SU-DHL-6 (cell line): ENCODE measurements at regions not wholly inside any gene's neighbourhood (a gene's known extent, or its start where the extent isn't known, plus 50 kb on each side); places are given as distances from the start of the nearest gene placed in this dataset.
"Not testable (repeated sequence)": the region's sequence is repeated elsewhere in the genome, so short reads cannot be mapped to it uniquely, and the experiment has no call there.

ENCODE experiments used
- H2AFZ ChIP-seq: fragments of 200-600 bp; sonication (generic); 2 replicates; pipeline ENCODE4 v1.6.1; 2014; ENCODE audit warnings: low read depth, mild to moderate bottlenecking, moderate library complexity, mixed read lengths, antibody characterized with exemption, low read length; ENCODE audit not compliant: severe bottlenecking
- H3F3A ChIP-seq: fragments of 200-600 bp; shearing (Covaris generic); 2 replicates; pipeline ENCODE4 v1.6.0; 2016; ENCODE audit warnings: antibody characterized with exemption, mild to moderate bottlenecking; ENCODE audit not compliant: insufficient read depth
- H3K27ac ChIP-seq: fragments of 200-600 bp; sonication (generic); 2 replicates; pipeline ENCODE4 v1.5.1; 2016; ENCODE audit warnings: low read depth, mild to moderate bottlenecking, low read length, moderate library complexity, mixed read lengths
- H3K27me3 ChIP-seq: fragments of 200-600 bp; sonication (generic), shearing (Covaris generic); 2 replicates; pipeline ENCODE4 v1.6.0; 2014; ENCODE audit warnings: mild to moderate bottlenecking, low read length
- H3K36me3 ChIP-seq: fragments of 200-600 bp; sonication (generic); 2 replicates; pipeline ENCODE4 v1.6.1; 2014; ENCODE audit warnings: mild to moderate bottlenecking, low read length, mixed read lengths
- H3K4me2 ChIP-seq: fragments of 300-600, 200-600 bp; shearing (Covaris generic), sonication (generic); 2 replicates; pipeline ENCODE4 v1.6.0; 2014; ENCODE audit warnings: low read length, low read depth, mild to moderate bottlenecking; ENCODE audit not compliant: poor library complexity, severe bottlenecking
- H3K4me3 ChIP-seq: fragments of 200-600 bp; sonication (generic); 2 replicates; pipeline ENCODE4 v1.5.1; 2014; ENCODE audit warnings: antibody characterized with exemption, low read length, mild to moderate bottlenecking, mixed read lengths; ENCODE audit not compliant: insufficient read depth, poor library complexity, severe bottlenecking
- H3K79me2 ChIP-seq: fragments of 200-600 bp; sonication (generic); 2 replicates; pipeline ENCODE4 v1.6.1; 2014; ENCODE audit warnings: mild to moderate bottlenecking, low read length, moderate library complexity; ENCODE audit not compliant: insufficient read depth
- H3K9ac ChIP-seq: fragments of 200-600 bp; sonication (generic); 2 replicates; pipeline ENCODE4 v1.7.0; 2014; ENCODE audit warnings: mild to moderate bottlenecking, low read length
- H3K9me2 ChIP-seq: fragments of 200-600 bp; sonication (generic); replicated peaks from 2 replicates; pipeline ENCODE4 v1.6.1; 2014; ENCODE audit warnings: low read length; ENCODE audit not compliant: insufficient read depth
- H3K9me3 ChIP-seq: fragments of 200-600 bp; sonication (generic); 2 replicates; pipeline ENCODE4 v1.6.1; 2014; ENCODE audit warnings: low read length, mixed read lengths; ENCODE audit not compliant: insufficient read depth
- H4K20me1 ChIP-seq: fragments of 200-600 bp; sonication (generic); 2 replicates; pipeline ENCODE4 v1.6.1; 2014; ENCODE audit warnings: low read depth, mild to moderate bottlenecking, antibody characterized with exemption, low read length, moderate library complexity, mixed read lengths
- EZH2phosphoT487 ChIP-seq: fragments of 200-600 bp; sonication (generic), shearing (Covaris generic); conservative IDR thresholded peaks from 2 replicates; pipeline ENCODE4 v1.6.1; 2018; ENCODE audit warnings: mild to moderate bottlenecking, antibody characterized with exemption, low read length, moderate library complexity, mixed read lengths
- TF ChIP-seq, protein P1 (sequence below): fragments of 200-600 bp; sonication (generic); IDR thresholded peaks from one replicate; pipeline ENCODE4 v1.5.1; 2017; ENCODE audit warnings: antibody characterized with exemption, mild to moderate bottlenecking, low read length, moderate library complexity; ENCODE audit not compliant: insufficient read depth, poor library complexity, severe bottlenecking

GRCh38 chr3:175940243-175940642, 1081.1 kb downstream of the NAALADL2 start:
- H3K27ac ChIP-seq = no peak overlapping the region

GRCh38 chr3:175937367-175937766, 1078.2 kb downstream of the NAALADL2 start:
- not testable (repeated sequence) for H3K27ac ChIP-seq, H3K9me3 ChIP-seq, H3K9ac ChIP-seq

More at GRCh38 chr3:175940243-175940642, 1081.1 kb downstream of the NAALADL2 start:
- no peak overlapping the region for H3K9ac ChIP-seq
- no peaks in the 10 kb centered on the region for H3K27me3 ChIP-seq
- H3K9me3 ChIP-seq = no peaks in the 10 kb centered on the region
- H3K9me2 ChIP-seq = no peaks in the 10 kb centered on the region
- H3F3A ChIP-seq = no peaks in the 10 kb centered on the region
- H2AFZ ChIP-seq = no peak overlapping the region
- H3K4me2 ChIP-seq = no peak overlapping the region
- H3K36me3 ChIP-seq = no peaks in the 10 kb centered on the region
- no peak for TF ChIP-seq EZH2phosphoT487
- TF ChIP-seq, protein P1, sequence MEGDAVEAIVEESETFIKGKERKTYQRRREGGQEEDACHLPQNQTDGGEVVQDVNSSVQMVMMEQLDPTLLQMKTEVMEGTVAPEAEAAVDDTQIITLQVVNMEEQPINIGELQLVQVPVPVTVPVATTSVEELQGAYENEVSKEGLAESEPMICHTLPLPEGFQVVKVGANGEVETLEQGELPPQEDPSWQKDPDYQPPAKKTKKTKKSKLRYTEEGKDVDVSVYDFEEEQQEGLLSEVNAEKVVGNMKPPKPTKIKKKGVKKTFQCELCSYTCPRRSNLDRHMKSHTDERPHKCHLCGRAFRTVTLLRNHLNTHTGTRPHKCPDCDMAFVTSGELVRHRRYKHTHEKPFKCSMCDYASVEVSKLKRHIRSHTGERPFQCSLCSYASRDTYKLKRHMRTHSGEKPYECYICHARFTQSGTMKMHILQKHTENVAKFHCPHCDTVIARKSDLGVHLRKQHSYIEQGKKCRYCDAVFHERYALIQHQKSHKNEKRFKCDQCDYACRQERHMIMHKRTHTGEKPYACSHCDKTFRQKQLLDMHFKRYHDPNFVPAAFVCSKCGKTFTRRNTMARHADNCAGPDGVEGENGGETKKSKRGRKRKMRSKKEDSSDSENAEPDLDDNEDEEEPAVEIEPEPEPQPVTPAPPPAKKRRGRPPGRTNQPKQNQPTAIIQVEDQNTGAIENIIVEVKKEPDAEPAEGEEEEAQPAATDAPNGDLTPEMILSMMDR = no peak
- H3K79me2 ChIP-seq = no peaks in the 10 kb centered on the region
- no peaks in the 10 kb centered on the region for H4K20me1 ChIP-seq
- H3K4me3 ChIP-seq = no peak overlapping the region

GRCh38 chr3:175932586-175932985, 1073.5 kb downstream of the NAALADL2 start:
- Histone ChIP-seq H2AFZ (no peak overlapping the region), H3K27ac (no peak overlapping the region), H3K9me2 (no peaks in the 10 kb centered on the region), H4K20me1 (no peaks in the 10 kb centered on the region), H3K9me3 (no peaks in the 10 kb centered on the region), H3K36me3 (no peaks in the 10 kb centered on the region), H3F3A (no peaks in the 10 kb centered on the region), H3K79me2 (no peaks in the 10 kb centered on the region), H3K4me3 (no peak overlapping the region), H3K27me3 (no peaks in the 10 kb centered on the region), H3K9ac (no peak overlapping the region), H3K4me2 (no peak overlapping the region)
- TF ChIP-seq, protein P1 = no peak
- no peak for TF ChIP-seq EZH2phosphoT487

More at GRCh38 chr3:175937367-175937766, 1078.2 kb downstream of the NAALADL2 start:
- not testable (repeated sequence) for H3F3A ChIP-seq, H3K9me2 ChIP-seq, H2AFZ ChIP-seq, H3K36me3 ChIP-seq, H3K27me3 ChIP-seq, H3K4me3 ChIP-seq, H3K4me2 ChIP-seq, H4K20me1 ChIP-seq, H3K79me2 ChIP-seq

GRCh38 chr3:175919133-175919532, 1060.0 kb downstream of the NAALADL2 start:
- no peaks in the 10 kb centered on the region for H3K79me2 ChIP-seq
- TF ChIP-seq, protein P1 = no peak
- no peak for TF ChIP-seq EZH2phosphoT487
- H3K9me3 ChIP-seq = no peaks in the 10 kb centered on the region
- H3K9me2 ChIP-seq = no peaks in the 10 kb centered on the region
- H4K20me1 ChIP-seq = no peaks in the 10 kb centered on the region
- no peak overlapping the region for H2AFZ ChIP-seq
- no peaks in the 10 kb centered on the region for H3K36me3 ChIP-seq
- H3F3A ChIP-seq = no peaks in the 10 kb centered on the region
- no peak overlapping the region for H3K9ac ChIP-seq
- H3K4me2 ChIP-seq = no peak overlapping the region
- H3K4me3 ChIP-seq = no peak overlapping the region
- no peaks in the 10 kb centered on the region for H3K27me3 ChIP-seq
- H3K27ac ChIP-seq = no peak overlapping the region
